ENCODE measurements at regions not wholly inside any gene's neighbourhood (a gene's known extent, or its start where the extent isn't known, plus 50 kb on each side); places are given as distances from the start of the nearest gene placed in this dataset.

GRCh38 chr2:223386189-223386588 lies 216.0 kb downstream of the SCG2 start:
- H3K36me3 Mint-ChIP-seq (ENCODE audit: low read depth) = no peaks in the 10 kb centered on the region
- H3K4me3 Mint-ChIP-seq = no peak overlapping the region
- H3K27me3 Mint-ChIP-seq (ENCODE audit: low read depth) = peaks cover 5% of the 10 kb centered on the region
- H3K9me3 Mint-ChIP-seq = no peaks in the 10 kb centered on the region
- no peaks in the 10 kb centered on the region for H3K4me1 Mint-ChIP-seq
- TF ChIP-seq, protein P1, sequence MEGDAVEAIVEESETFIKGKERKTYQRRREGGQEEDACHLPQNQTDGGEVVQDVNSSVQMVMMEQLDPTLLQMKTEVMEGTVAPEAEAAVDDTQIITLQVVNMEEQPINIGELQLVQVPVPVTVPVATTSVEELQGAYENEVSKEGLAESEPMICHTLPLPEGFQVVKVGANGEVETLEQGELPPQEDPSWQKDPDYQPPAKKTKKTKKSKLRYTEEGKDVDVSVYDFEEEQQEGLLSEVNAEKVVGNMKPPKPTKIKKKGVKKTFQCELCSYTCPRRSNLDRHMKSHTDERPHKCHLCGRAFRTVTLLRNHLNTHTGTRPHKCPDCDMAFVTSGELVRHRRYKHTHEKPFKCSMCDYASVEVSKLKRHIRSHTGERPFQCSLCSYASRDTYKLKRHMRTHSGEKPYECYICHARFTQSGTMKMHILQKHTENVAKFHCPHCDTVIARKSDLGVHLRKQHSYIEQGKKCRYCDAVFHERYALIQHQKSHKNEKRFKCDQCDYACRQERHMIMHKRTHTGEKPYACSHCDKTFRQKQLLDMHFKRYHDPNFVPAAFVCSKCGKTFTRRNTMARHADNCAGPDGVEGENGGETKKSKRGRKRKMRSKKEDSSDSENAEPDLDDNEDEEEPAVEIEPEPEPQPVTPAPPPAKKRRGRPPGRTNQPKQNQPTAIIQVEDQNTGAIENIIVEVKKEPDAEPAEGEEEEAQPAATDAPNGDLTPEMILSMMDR (IDR thresholded peaks at IDR 0.05; ENCODE audit: unreplicated experiment in 3 of 3) = no peak
- no peak overlapping the region for H3K27ac Mint-ChIP-seq

DNA sequence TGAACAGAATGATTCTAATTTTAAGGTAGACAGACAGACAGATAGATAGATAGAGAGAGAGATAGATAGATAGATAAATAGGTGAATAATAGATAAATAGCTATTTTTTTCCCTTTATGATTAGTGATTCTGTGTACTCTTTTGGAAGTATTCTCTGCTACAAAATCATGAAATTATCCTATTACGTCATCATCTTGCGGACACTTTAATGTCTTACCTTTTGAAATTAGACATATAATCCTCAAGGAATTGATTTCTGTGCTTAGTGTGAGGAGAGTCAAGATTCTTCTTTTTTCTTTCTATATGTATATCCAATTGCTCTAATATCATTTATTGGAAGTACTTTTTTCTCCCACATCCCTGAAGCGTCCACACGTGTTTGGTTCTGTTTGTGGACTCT lies 215.2 kb downstream of the SCG2 start:
- H3K4me3 Mint-ChIP-seq = no peak overlapping the region
- H3K27ac Mint-ChIP-seq = no peak overlapping the region
- H3K27me3 Mint-ChIP-seq (ENCODE audit: low read depth) = peaks cover 2% of the 10 kb centered on the region
- H3K4me1 Mint-ChIP-seq = no peaks in the 10 kb centered on the region
- TF ChIP-seq, protein P1 (IDR thresholded peaks at IDR 0.05; ENCODE audit: unreplicated experiment in 3 of 3) = no peak
- H3K9me3 Mint-ChIP-seq = peaks cover under 1% of the 10 kb centered on the region
- H3K36me3 Mint-ChIP-seq (ENCODE audit: low read depth) = no peaks in the 10 kb centered on the region

- Mint-ChIP-seq H3K4me3 (no peak overlapping the region), H3K9me3 (peaks cover 12% of the 10 kb centered on the region), H3K27me3 (ENCODE audit: low read depth) (no peaks in the 10 kb centered on the region), H3K36me3 (ENCODE audit: low read depth) (no peaks in the 10 kb centered on the region), H3K27ac (no peak overlapping the region), H3K4me1 (no peaks in the 10 kb centered on the region)
- TF ChIP-seq, protein P1 (IDR thresholded peaks at IDR 0.05; ENCODE audit: unreplicated experiment in 3 of 3) = no peak
These were observed 212.5 kb downstream of the SCG2 start for GRCh38 chr2:223389624-223390023.

- Mint-ChIP-seq H3K9me3 (peaks cover 21% of the 10 kb centered on the region), H3K4me3 (no peak overlapping the region), H3K4me1 (no peaks in the 10 kb centered on the region), H3K27ac (no peak overlapping the region), H3K27me3 (ENCODE audit: low read depth) (no peaks in the 10 kb centered on the region), H3K36me3 (ENCODE audit: low read depth) (no peaks in the 10 kb centered on the region)
- TF ChIP-seq, protein P1 (IDR thresholded peaks at IDR 0.05; ENCODE audit: unreplicated experiment in 3 of 3) = no peak
These were observed 205.2 kb downstream of the SCG2 start for GRCh38 chr2:223396993-223397392.

DNA sequence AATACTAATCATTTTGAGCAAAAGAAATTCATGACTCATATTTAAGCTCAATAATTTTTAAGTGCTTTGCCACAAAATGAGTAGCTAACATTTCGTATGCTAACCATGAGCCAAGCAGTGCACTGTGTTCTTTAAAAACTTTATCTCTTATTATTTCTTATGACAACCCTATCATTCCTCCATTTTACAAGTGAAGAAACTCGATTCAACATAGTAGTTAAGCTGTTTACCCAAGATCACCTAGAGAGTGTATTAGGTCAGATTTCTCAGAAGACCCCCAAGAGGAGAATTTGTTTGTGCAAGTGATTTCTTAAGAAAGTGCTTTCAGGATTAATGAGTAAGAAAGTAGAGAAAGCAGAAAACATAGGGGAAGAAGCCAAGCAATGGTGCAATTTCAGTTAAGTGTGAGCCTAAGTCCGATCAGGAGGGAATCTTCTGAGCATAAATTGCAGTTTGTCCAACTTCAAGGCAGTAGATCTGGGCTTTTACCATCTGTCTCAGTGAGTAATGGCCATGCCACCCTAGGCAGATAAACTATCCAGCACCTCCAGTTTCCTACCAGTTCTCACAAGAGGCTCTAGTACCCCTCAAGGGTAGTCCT lies 202.7 kb downstream of the SCG2 start:
- TF ChIP-seq, protein P1 (IDR thresholded peaks at IDR 0.05; ENCODE audit: unreplicated experiment in 3 of 3) = no peak
- H3K9me3 Mint-ChIP-seq = peaks cover 10% of the 10 kb centered on the region
- no peak overlapping the region for H3K4me3 Mint-ChIP-seq
- H3K27me3 Mint-ChIP-seq (ENCODE audit: low read depth) = no peaks in the 10 kb centered on the region
- H3K36me3 Mint-ChIP-seq (ENCODE audit: low read depth) = no peaks in the 10 kb centered on the region
- H3K27ac Mint-ChIP-seq = no peak overlapping the region
- H3K4me1 Mint-ChIP-seq = no peaks in the 10 kb centered on the region

DNA sequence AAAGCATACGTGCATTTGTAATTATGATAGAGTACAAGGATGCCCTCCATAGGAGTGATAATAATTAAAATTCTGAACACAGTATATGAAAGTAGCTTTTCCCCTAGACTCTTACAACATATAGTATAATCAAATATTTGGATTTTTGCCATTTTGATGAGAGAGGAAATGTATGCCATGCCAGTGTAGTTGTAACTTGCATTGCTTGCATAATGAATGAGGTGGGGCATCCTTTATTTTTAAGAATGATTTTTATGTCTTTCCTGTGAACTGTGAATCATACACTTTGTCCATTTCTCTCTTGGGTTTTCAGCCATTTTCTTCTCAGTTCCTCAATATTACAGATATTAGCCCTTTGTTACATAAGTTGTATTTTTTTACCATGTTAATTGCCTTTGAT lies 197.5 kb downstream of the SCG2 start:
- H3K27me3 Mint-ChIP-seq (ENCODE audit: low read depth) = no peaks in the 10 kb centered on the region
- TF ChIP-seq, protein P1 (IDR thresholded peaks at IDR 0.05; ENCODE audit: unreplicated experiment in 3 of 3) = no peak
- H3K4me3 Mint-ChIP-seq = no peak overlapping the region
- no peak overlapping the region for H3K27ac Mint-ChIP-seq
- H3K9me3 Mint-ChIP-seq = no peaks in the 10 kb centered on the region
- no peaks in the 10 kb centered on the region for H3K36me3 Mint-ChIP-seq (ENCODE audit: low read depth)
- H3K4me1 Mint-ChIP-seq = no peaks in the 10 kb centered on the region

All from nephron (organoid).